ENCODE measurements at regions not wholly inside any gene's neighbourhood (a gene's known extent, or its start where the extent isn't known, plus 50 kb on each side); places are given as distances from the start of the nearest gene placed in this dataset.

- Mint-ChIP-seq H3K4me1 (peaks cover 3% of the 10 kb centered on the region), H3K27ac (no peak overlapping the region), H3K36me3 (peaks cover 0 to 2% of the 10 kb centered on the region in 2 donors), H3K27me3 (ENCODE audit: low read depth in 3 of 3) (peaks cover 7 to 14% (median 9%) of the 10 kb centered on the region in 3 donors), H3K4me3 (no peak overlapping the region), H3K9me3 (peaks cover 15 to 36% (median 22%) of the 10 kb centered on the region in 7 donors)
- TF ChIP-seq CTCF (IDR thresholded peaks at IDR 0.05), result no peak
- Histone ChIP-seq H3K36me3 (replicated peaks in 1 of 2; ENCODE audit: control insufficient read depth in 1 of 2, insufficient read depth in 2 of 2, low read length in 2 of 2) (no peaks in the 10 kb centered on the region), H3K4me3 (replicated peaks in 1 of 3; ENCODE audit: low read depth in 2 of 3, low read length in 3 of 3) (no peak overlapping the region), H3K27ac (ENCODE audit: low read depth in 1 of 2, low read length in 2 of 2) (no peak overlapping the region), H3K79me2 (ENCODE audit: insufficient read depth, low read length) (no peaks in the 10 kb centered on the region), H3K27me3 (ENCODE audit: control insufficient read depth in 2 of 2, insufficient read depth in 2 of 2, low read length in 2 of 2) (no peaks in the 10 kb centered on the region), H3K4me1 (ENCODE audit: control insufficient read depth in 1 of 2, insufficient read depth in 2 of 2, low read length in 2 of 2) (peaks cover 1 to 2% of the 10 kb centered on the region in 2 donors), H2AFZ (ENCODE audit: insufficient read depth, low read depth, low read length, poor library complexity, severe bottlenecking) (no peak overlapping the region), H3K9me3 (replicated peaks in 1 of 2; ENCODE audit: control insufficient read depth in 1 of 2, insufficient read depth in 1 of 2, low read length in 2 of 2) (peaks cover 4 to 18% of the 10 kb centered on the region in 2 donors), H4K20me1 (ENCODE audit: insufficient read depth, low read length) (no peaks in the 10 kb centered on the region), H3K9ac (ENCODE audit: insufficient read depth, low read length, poor library complexity, severe bottlenecking) (no peak overlapping the region), H3K4me2 (replicated peaks; ENCODE audit: extremely low read depth, low read length, poor library complexity, severe bottlenecking) (no peak overlapping the region)
- 82% methylated on average over 5 of the region's 9 CpGs for WGBS (ENCODE audit: insufficient coverage)
- DNase-seq, result no peak
- intact Hi-C loops (cut with micrococcal nuclease), result no loop called here
Observed at GRCh38 chr14:92236243-92236900, 86.6 kb upstream of the SLC24A4 start.

DNA sequence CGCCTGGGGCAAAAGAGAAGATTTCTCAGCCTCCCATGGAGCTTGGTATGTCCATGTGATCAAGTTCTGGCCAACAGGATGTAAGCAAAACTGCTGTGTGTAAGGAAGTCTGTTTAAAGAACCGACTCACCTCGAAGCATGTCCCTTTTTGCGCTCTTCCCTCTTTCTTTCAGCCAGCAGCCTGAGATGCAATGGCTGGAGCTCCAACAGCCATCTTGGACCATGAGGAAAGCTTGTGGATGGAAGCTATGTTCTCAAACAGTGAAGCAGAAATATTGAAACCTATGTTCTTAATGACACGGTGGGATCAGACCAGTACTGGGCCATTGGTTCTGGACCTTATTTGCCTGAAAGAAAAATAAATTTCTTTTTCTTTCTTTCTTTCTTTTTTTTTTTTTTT lies 82.3 kb upstream of the SLC24A4 start:
- intact Hi-C loops (cut with micrococcal nuclease), result no loop called here
- H3K36me3 Mint-ChIP-seq, result no peaks in the 10 kb centered on the region
- DNase-seq, result no peak
- H4K20me1 ChIP-seq (ENCODE audit: insufficient read depth, low read length), result no peaks in the 10 kb centered on the region
- H3K4me2 ChIP-seq (replicated peaks; ENCODE audit: extremely low read depth, low read length, poor library complexity, severe bottlenecking), result no peak overlapping the region
- H3K9me3 Mint-ChIP-seq, result peaks cover 10 to 28% (median 23%) of the 10 kb centered on the region in 7 donors
- peaks cover 21% of the 10 kb centered on the region for H3K4me1 Mint-ChIP-seq
- H3K79me2 ChIP-seq (ENCODE audit: insufficient read depth, low read length), result no peaks in the 10 kb centered on the region
- no peak overlapping the region for H3K27ac Mint-ChIP-seq
- 94% methylated on average over 4 of the region's 5 CpGs for WGBS (ENCODE audit: insufficient coverage)
- H3K27ac ChIP-seq (ENCODE audit: low read depth in 1 of 2, low read length in 2 of 2), result no peak overlapping the region
- no peak for TF ChIP-seq CTCF (IDR thresholded peaks at IDR 0.05)
- H3K4me3 ChIP-seq (replicated peaks in 1 of 3; ENCODE audit: low read depth in 2 of 3, low read length in 3 of 3), result no peak overlapping the region
- no peaks in the 10 kb centered on the region for H3K36me3 ChIP-seq (replicated peaks in 1 of 2; ENCODE audit: control insufficient read depth in 1 of 2, insufficient read depth in 2 of 2, low read length in 2 of 2)
- no peak overlapping the region for H2AFZ ChIP-seq (ENCODE audit: insufficient read depth, low read depth, low read length, poor library complexity, severe bottlenecking)
- H3K4me3 Mint-ChIP-seq, result no peak overlapping the region
- H3K27me3 Mint-ChIP-seq (ENCODE audit: low read depth in 3 of 3), result peaks cover 3 to 8% (median 7%) of the 10 kb centered on the region in 3 donors
- no peaks in the 10 kb centered on the region for H3K27me3 ChIP-seq (ENCODE audit: control insufficient read depth in 2 of 2, insufficient read depth in 2 of 2, low read length in 2 of 2)
- H3K9ac ChIP-seq (ENCODE audit: insufficient read depth, low read length, poor library complexity, severe bottlenecking), result no peak overlapping the region
- H3K4me1 ChIP-seq (ENCODE audit: control insufficient read depth in 1 of 2, insufficient read depth in 2 of 2, low read length in 2 of 2), result peaks cover 16 to 17% of the 10 kb centered on the region in 2 donors
- peaks cover 8 to 27% of the 10 kb centered on the region in 2 donors for H3K9me3 ChIP-seq (replicated peaks in 1 of 2; ENCODE audit: control insufficient read depth in 1 of 2, insufficient read depth in 1 of 2, low read length in 2 of 2)
